ENCODE measurements at regions not wholly inside any gene's neighbourhood (a gene's known extent, or its start where the extent isn't known, plus 50 kb on each side); places are given as distances from the start of the nearest gene placed in this dataset.
"Not testable (repeated sequence)": the region's sequence is repeated elsewhere in the genome, so short reads cannot be mapped to it uniquely, and the experiment has no call there.

GRCh38 chr6:21710908-21711627, 117.5 kb downstream of the SOX4 start:
- DNase-seq: no peak

GRCh38 chr6:21712213-21712612, 118.7 kb downstream of the SOX4 start:
- DNase-seq: no peak

GRCh38 chr6:21713481-21713880, 119.9 kb downstream of the SOX4 start:
- no peak for DNase-seq

- no peak for DNase-seq
Observed at GRCh38 chr6:21715180-21715579, 121.6 kb downstream of the SOX4 start.

- no peak for DNase-seq
Observed at GRCh38 chr6:21722510-21722909, 129.0 kb downstream of the SOX4 start.

- DNase-seq: no peak
Observed at GRCh38 chr6:21726676-21727075, 133.1 kb downstream of the SOX4 start.

GRCh38 chr6:21728141-21728540, 134.6 kb downstream of the SOX4 start:
- no peak for DNase-seq

GRCh38 chr6:21729431-21729830, 135.9 kb downstream of the SOX4 start:
- no peak for DNase-seq

- no peak for DNase-seq
Observed at GRCh38 chr6:21730533-21730932, 137.0 kb downstream of the SOX4 start.

- no peak for DNase-seq
Observed at GRCh38 chr6:21731411-21732031, 138.0 kb downstream of the SOX4 start.

GRCh38 chr6:21732032-21732730, 138.6 kb downstream of the SOX4 start:
- DNase-seq: not testable (repeated sequence)

- DNase-seq: no peak
Observed at GRCh38 chr6:21732731-21733130, 139.2 kb downstream of the SOX4 start.

GRCh38 chr6:21733311-21733710, 139.8 kb downstream of the SOX4 start:
- DNase-seq: no peak

- DNase-seq: no peak
Observed at GRCh38 chr6:21734204-21734603, 140.7 kb downstream of the SOX4 start.

- no peak for DNase-seq
Observed at GRCh38 chr6:21738180-21739094, 144.9 kb downstream of the SOX4 start.

GRCh38 chr6:21739241-21739640, 145.7 kb downstream of the SOX4 start:
- no peak for DNase-seq

- DNase-seq: no peak
Observed at GRCh38 chr6:21739838-21740237, 146.3 kb downstream of the SOX4 start.

GRCh38 chr6:21740376-21741124, 147.0 kb downstream of the SOX4 start:
- no peak for DNase-seq

GRCh38 chr6:21741221-21742109, 147.9 kb downstream of the SOX4 start:
- DNase-seq: no peak

GRCh38 chr6:21742238-21742660, 148.7 kb downstream of the SOX4 start:
- DNase-seq: no peak

- no peak for DNase-seq
Observed at GRCh38 chr6:21744331-21744730, 150.8 kb downstream of the SOX4 start.

Data from GF-D8 (cell line).